Neural cell (in vitro differentiated cells): ENCODE measurements at regions not wholly inside any gene's neighbourhood (a gene's known extent, or its start where the extent isn't known, plus 50 kb on each side); places are given as distances from the start of the nearest gene placed in this dataset.

Experiments
- EP300 ChIP-seq: fragments of 450-650 bp; conservative IDR thresholded peaks from 2 replicates; pipeline ENCODE4 v1.6.1; 2014; ENCODE audit warnings: antibody characterized with exemption, mild to moderate bottlenecking, moderate library complexity; ENCODE audit not compliant: poor library complexity, severe bottlenecking
- TF ChIP-seq, protein P1 (sequence below): fragments of 450-650 bp; IDR thresholded peaks from 2 replicates; pipeline ENCODE4 v1.5.1; 2014; ENCODE audit warnings: antibody characterized with exemption, mild to moderate bottlenecking, moderate library complexity; ENCODE audit not compliant: poor library complexity, severe bottlenecking

DNA sequence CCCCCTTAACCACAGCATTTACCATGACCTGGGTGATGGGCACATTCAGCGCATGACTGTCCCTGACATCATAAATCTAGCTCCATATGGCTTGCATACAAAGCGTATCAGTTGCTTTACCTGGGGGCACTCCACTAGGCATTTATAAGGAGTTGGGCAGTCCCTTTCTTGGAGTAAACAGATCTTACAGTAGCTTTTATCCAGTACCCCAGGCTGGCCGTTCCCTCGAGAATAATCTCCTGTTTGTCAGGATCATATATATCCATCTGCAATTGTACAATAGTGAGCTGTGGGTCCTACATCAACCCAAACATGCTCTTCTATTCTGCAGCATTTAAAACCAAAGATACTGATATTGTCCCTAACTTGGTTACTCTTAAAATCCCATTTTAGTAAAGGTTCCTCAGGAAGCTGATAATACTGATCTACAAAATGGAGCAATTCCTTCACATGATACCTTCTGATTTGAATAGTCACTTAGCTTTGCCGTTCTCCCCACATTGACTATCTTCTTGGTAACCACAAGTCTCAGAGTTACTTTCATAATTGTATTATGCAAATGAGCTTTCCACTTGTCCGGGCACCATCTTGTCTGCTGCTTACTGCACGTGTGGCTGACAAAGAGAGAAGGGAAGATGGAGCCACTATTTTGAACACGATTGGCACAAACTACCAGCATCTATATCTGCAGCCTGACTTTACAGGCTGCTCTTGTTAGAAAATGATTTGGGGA lies 205.0 kb downstream of the CWF19L2 start:
- no peak for TF ChIP-seq EP300
- TF ChIP-seq, protein P1, sequence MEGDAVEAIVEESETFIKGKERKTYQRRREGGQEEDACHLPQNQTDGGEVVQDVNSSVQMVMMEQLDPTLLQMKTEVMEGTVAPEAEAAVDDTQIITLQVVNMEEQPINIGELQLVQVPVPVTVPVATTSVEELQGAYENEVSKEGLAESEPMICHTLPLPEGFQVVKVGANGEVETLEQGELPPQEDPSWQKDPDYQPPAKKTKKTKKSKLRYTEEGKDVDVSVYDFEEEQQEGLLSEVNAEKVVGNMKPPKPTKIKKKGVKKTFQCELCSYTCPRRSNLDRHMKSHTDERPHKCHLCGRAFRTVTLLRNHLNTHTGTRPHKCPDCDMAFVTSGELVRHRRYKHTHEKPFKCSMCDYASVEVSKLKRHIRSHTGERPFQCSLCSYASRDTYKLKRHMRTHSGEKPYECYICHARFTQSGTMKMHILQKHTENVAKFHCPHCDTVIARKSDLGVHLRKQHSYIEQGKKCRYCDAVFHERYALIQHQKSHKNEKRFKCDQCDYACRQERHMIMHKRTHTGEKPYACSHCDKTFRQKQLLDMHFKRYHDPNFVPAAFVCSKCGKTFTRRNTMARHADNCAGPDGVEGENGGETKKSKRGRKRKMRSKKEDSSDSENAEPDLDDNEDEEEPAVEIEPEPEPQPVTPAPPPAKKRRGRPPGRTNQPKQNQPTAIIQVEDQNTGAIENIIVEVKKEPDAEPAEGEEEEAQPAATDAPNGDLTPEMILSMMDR = no peak
